ENCODE measurements at regions not wholly inside any gene's neighbourhood (a gene's known extent, or its start where the extent isn't known, plus 50 kb on each side); places are given as distances from the start of the nearest gene placed in this dataset.

DNA sequence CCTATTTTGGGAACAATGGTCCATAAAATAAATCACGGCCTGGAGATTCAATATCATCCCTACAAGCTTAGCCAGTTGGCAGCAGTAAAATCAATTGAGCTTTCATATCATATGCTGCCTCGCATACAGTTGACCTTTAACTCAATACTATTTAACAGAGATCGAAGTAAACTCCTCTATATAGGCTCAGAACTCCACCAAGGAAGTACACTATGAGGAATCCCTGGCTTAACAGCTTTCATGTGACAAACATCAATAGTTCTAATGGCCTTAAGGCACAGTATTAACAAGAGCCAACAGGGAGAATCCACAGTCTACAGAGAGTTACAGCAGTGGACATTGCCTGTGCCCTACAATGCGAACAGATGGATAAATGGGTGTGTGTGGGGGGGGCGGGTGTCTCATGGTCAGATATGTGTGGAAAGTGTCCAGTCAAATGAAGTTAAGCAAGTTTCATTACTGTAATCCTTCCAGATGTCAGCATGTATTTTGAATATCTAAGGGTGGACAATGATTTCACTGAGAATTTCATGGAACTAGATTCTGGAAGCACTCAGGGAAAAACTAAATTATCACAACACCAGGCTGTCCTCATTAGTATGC is 98.2 kb upstream of the FAM9B start:
- TF ChIP-seq POLR2AphosphoS5 (IDR thresholded peaks at IDR 0.05; ENCODE audit: low read depth, low read length), result no peak
- TF ChIP-seq, protein P1, sequence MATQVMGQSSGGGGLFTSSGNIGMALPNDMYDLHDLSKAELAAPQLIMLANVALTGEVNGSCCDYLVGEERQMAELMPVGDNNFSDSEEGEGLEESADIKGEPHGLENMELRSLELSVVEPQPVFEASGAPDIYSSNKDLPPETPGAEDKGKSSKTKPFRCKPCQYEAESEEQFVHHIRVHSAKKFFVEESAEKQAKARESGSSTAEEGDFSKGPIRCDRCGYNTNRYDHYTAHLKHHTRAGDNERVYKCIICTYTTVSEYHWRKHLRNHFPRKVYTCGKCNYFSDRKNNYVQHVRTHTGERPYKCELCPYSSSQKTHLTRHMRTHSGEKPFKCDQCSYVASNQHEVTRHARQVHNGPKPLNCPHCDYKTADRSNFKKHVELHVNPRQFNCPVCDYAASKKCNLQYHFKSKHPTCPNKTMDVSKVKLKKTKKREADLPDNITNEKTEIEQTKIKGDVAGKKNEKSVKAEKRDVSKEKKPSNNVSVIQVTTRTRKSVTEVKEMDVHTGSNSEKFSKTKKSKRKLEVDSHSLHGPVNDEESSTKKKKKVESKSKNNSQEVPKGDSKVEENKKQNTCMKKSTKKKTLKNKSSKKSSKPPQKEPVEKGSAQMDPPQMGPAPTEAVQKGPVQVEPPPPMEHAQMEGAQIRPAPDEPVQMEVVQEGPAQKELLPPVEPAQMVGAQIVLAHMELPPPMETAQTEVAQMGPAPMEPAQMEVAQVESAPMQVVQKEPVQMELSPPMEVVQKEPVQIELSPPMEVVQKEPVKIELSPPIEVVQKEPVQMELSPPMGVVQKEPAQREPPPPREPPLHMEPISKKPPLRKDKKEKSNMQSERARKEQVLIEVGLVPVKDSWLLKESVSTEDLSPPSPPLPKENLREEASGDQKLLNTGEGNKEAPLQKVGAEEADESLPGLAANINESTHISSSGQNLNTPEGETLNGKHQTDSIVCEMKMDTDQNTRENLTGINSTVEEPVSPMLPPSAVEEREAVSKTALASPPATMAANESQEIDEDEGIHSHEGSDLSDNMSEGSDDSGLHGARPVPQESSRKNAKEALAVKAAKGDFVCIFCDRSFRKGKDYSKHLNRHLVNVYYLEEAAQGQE (IDR thresholded peaks at IDR 0.05; ENCODE audit: insufficient read depth in 1 of 2, low read depth in 2 of 2, low read length in 2 of 2), result no peak
